K562 (cell line): ENCODE measurements at regions not wholly inside any gene's neighbourhood (a gene's known extent, or its start where the extent isn't known, plus 50 kb on each side); places are given as distances from the start of the nearest gene placed in this dataset.

Experiments used
- ATAC-seq: fragments of 200-7000 bp; cut with Tn5 transposase; 3 replicates; pipeline ENCODE4 v1.9.1; 2020; ENCODE audit warnings: moderate library complexity
- BruUV-seq: library from RNA; stranded (reverse); fragments of 400-500 nt; replicated peaks from 2 replicates; lab custom pipeline; 2021; lab: Mats Ljungman, UMichigan
- CTCF ChIA-PET: fragments of 300-600 bp; formaldehyde crosslinking; extraction: SDS; loops from one replicate; lab custom pipeline; 2021; ENCODE audit warnings: low intra/inter-chr PET ratio; lab: Yijun Ruan, JAX
- POLR2A ChIA-PET: fragments of 300-600, 350-650 bp; sonication (Branson Sonifier 250); formaldehyde crosslinking; extraction: SDS; loops from one replicate; lab custom pipeline; 2021; ENCODE audit warnings: antibody characterized with exemption, inconsistent platforms; lab: Yijun Ruan, JAX
- DNase-seq, 4 experiments: peaks; one replicate each; pipeline versions ENCODE4 v3.0.0 to v3.0.0-alpha.2; 2011 to 2018; ENCODE audit warnings: low spot score in 3 of 4, mixed read lengths in 3 of 4; ENCODE audit errors: extremely low read depth in 1 of 4
- FAIRE-seq: peaks from 2 replicates; lab custom pipeline; 2011; peaks lifted over from hg19 to GRCh38; lab: Jason Lieb, UNC
- H2AFZ ChIP-seq: 2 replicates; pipeline ENCODE4 v1.6.0; 2011; ENCODE audit warnings: low read depth, low read length, control low read depth, inconsistent platforms
- H3K27ac ChIP-seq: fragments of 200-600 bp; 3 replicates; pipeline ENCODE4 v1.8.0; 2011; ENCODE audit warnings: low read depth, mild to moderate bottlenecking, control low read depth, inconsistent platforms, low read length, moderate library complexity, mixed read lengths; ENCODE audit errors: extremely low read depth
- H3K27me3 ChIP-seq, 2 experiments: fragments of 300-600 bp in 1 of 2; 2 replicates in 1 of 2; 3 replicates in 1 of 2; pipeline versions ENCODE4 v1.6.0 to v1.8.0; 2011; ENCODE audit warnings: inconsistent platforms in 2 of 2, low read length in 2 of 2, mild to moderate bottlenecking in 1 of 2, mixed read lengths in 1 of 2, moderate library complexity in 1 of 2; ENCODE audit not compliant: control insufficient read depth in 2 of 2, insufficient read depth in 2 of 2
- H3K36me3 ChIP-seq: fragments of 300-600 bp; 3 replicates; pipeline ENCODE4 v1.8.0; 2011; ENCODE audit warnings: mild to moderate bottlenecking, low read length, inconsistent platforms; ENCODE audit not compliant: control insufficient read depth, insufficient read depth
- H3K4me1 ChIP-seq, 2 experiments: fragments of 200-600 bp in 1 of 2; replicated peaks in 1 of 2; 2 replicates in 1 of 2; 3 replicates in 1 of 2; pipeline versions ENCODE4 v1.5.1 to v1.8.0; 2011; ENCODE audit warnings: inconsistent platforms in 2 of 2, low read length in 2 of 2, mild to moderate bottlenecking in 1 of 2, mixed read lengths in 1 of 2, moderate library complexity in 1 of 2; ENCODE audit not compliant: control insufficient read depth in 2 of 2, insufficient read depth in 2 of 2
- H3K4me2 ChIP-seq: 2 replicates; pipeline ENCODE4 v1.6.1; 2011; ENCODE audit warnings: low read length, control low read depth, inconsistent platforms, mixed read lengths; ENCODE audit not compliant: insufficient read depth
- H3K4me3 ChIP-seq: fragments of 200-600 bp; sonication (generic), shearing (Covaris generic); 2 replicates; pipeline ENCODE4 v1.5.1; 2016; ENCODE audit warnings: control low read depth, inconsistent platforms
- H3K79me2 ChIP-seq: fragments of 200-600 bp; 3 replicates; pipeline ENCODE4 v1.8.0; 2011; ENCODE audit warnings: low read length, inconsistent platforms; ENCODE audit not compliant: control insufficient read depth, insufficient read depth
- H3K9ac ChIP-seq, 2 experiments: 2 replicates each; pipeline versions ENCODE4 v1.6.0 to v1.6.1; 2011; ENCODE audit warnings: low read depth in 2 of 2, low read length in 2 of 2, control low read depth in 1 of 2, inconsistent platforms in 1 of 2, mild to moderate bottlenecking in 1 of 2, mixed read lengths in 1 of 2; ENCODE audit not compliant: insufficient read depth in 1 of 2
- H3K9me1 ChIP-seq: one replicate; pipeline ENCODE4 v1.6.0; 2011; ENCODE audit warnings: inconsistent platforms, mild to moderate bottlenecking, low read length, moderate library complexity; ENCODE audit not compliant: control insufficient read depth, insufficient read depth
- H3K9me3 ChIP-seq: replicated peaks from 2 replicates; pipeline ENCODE4 v1.5.1; 2011; ENCODE audit warnings: low read depth, low read length, inconsistent platforms; ENCODE audit not compliant: control insufficient read depth, insufficient read depth
- H4K20me1 ChIP-seq: replicated peaks from 2 replicates; pipeline ENCODE4 v1.6.1; 2011; ENCODE audit warnings: low read length, inconsistent platforms, mixed read lengths; ENCODE audit not compliant: control insufficient read depth, insufficient read depth
- CBX1 ChIP-seq: sonication (generic); IDR thresholded peaks from 2 replicates; pipeline ENCODE4 v1.6.1; 2016; ENCODE audit warnings: antibody characterized with exemption, low read depth, mild to moderate bottlenecking
- EZH2 ChIP-seq: IDR thresholded peaks from 2 replicates; pipeline ENCODE4 v1.6.1; 2012; ENCODE audit warnings: low read depth, mild to moderate bottlenecking, inconsistent platforms, low read length, borderline replicate concordance
- HNRNPH1 ChIP-seq: fragments of 200-400 bp; formaldehyde crosslinking; optimal IDR thresholded peaks from 2 replicates; pipeline ENCODE3; 2017; ENCODE audit warnings: low read depth, mild to moderate bottlenecking, low read length, moderate library complexity
- MTA3 ChIP-seq: fragments of 450-650 bp; formaldehyde crosslinking; IDR thresholded peaks from 2 replicates; pipeline ENCODE4 v1.6.1; 2017; ENCODE audit warnings: mild to moderate bottlenecking, borderline replicate concordance
- NBN ChIP-seq: fragments of 450-650 bp; IDR thresholded peaks from 2 replicates; pipeline ENCODE4 v1.6.1; 2016; ENCODE audit warnings: low read depth, mild to moderate bottlenecking
- NR2C2 ChIP-seq, 2 experiments: fragments of 200-800 bp in 1 of 2; sonication (Bioruptor generic) in 1 of 2; sonication (generic) in 1 of 2; formaldehyde crosslinking in 1 of 2; IDR thresholded peaks; 2 replicates each; pipeline versions ENCODE4 v1.6.1 to v1.8.0; 2016 to 2022; ENCODE audit warnings: mild to moderate bottlenecking in 1 of 2, missing compliant biosample characterization in 1 of 2, missing genetic modification characterization in 1 of 2, missing genetic modification reagents in 1 of 2
- PTRF ChIP-seq: fragments of 450-650 bp; IDR thresholded peaks from 2 replicates; pipeline ENCODE4 v1.6.1; 2016; ENCODE audit warnings: mild to moderate bottlenecking, missing genetic modification characterization, missing compliant biosample characterization
- SPI1 ChIP-seq: IDR thresholded peaks from 2 replicates; pipeline ENCODE4 v1.6.1; 2011; ENCODE audit warnings: low read depth, low read length, control low read depth, borderline replicate concordance
- ZFX ChIP-seq: sonication (generic); formaldehyde crosslinking; IDR thresholded peaks from 2 replicates; pipeline ENCODE4 v1.8.0; 2022; ENCODE audit warnings: mild to moderate bottlenecking, missing genetic modification reagents, moderate library complexity
- ZNF3 ChIP-seq: fragments of 250-450 bp; sonication (Bioruptor Pico); IDR thresholded peaks from 2 replicates; pipeline ENCODE4 v1.5.0; 2021; ENCODE audit warnings: mild to moderate bottlenecking, moderate library complexity
- WGBS: fragments of 100-300 bp; shearing (Covaris generic); methylation state at CpG from one replicate; pipeline ENCODE4 v1.1.6; 2016; ENCODE audit warnings: low coverage, mixed read lengths; ENCODE audit not compliant: insufficient coverage; ENCODE audit errors: missing lambda C conversion rate; 5-methylcytosine and 5-hydroxymethylcytosine counted together
- in situ Hi-C: fragments of 300-500 bp; cut with MboI; formaldehyde crosslinking; loops from 4 replicates; pipeline ENCODE4 v1.15.0; 2018; ENCODE audit warnings: inconsistent platforms, mixed read lengths
- intact Hi-C: fragments of 100-400 bp; cut with micrococcal nuclease; formaldehyde crosslinking; loops from 2 replicates; pipeline ENCODE4 v1.14.2; 2022
- TF ChIP-seq, protein P1 (sequence below): fragments of 450-650 bp; IDR thresholded peaks from 2 replicates; pipeline ENCODE4 v1.7.0; 2016; ENCODE audit warnings: borderline replicate concordance

DNA sequence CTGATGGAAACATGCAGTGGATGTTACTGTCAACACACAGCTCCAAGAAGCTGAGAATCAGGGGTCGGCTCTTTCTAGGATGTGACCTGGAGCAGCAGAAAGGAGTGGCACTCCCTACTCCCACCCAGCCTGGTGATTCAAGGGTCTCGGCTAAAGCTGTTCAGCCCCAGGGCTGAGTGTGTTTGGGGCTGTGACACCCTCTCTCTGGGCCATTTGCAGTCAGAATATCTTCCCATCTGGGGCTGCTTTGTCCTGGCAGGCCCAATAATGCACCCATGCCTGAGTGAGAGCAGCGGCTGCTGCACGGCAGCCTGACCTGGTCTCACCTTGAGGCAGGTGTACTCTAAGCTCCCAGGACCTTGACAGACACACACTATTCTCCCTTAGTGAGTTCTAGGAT is 52.5 kb upstream of the AJAP1 start:
- WGBS: 1% methylated on average over 4 of the region's 4 CpGs
- DNase-seq: no peak
- ATAC-seq: no peak
- BruUV-seq: no TSS peak
- no peak for FAIRE-seq
- no peak overlapping the region for H3K9ac ChIP-seq
- no peaks in the 10 kb centered on the region for H3K4me1 ChIP-seq
- H2AFZ ChIP-seq: no peak overlapping the region
- H3K27me3 ChIP-seq: peaks cover 5 to 43% of the 10 kb centered on the region in 2 experiments; a peak in 3 of 5 replicates
- H3K9me1 ChIP-seq: no peaks in the 10 kb centered on the region
- H3K4me2 ChIP-seq: no peak overlapping the region
- no peaks in the 10 kb centered on the region for H3K79me2 ChIP-seq
- no peak overlapping the region for H3K27ac ChIP-seq
- in situ Hi-C loops: no loop called here
- H3K4me3 ChIP-seq: no peak overlapping the region
- intact Hi-C loops: no loop called here
- H4K20me1 ChIP-seq: no peaks in the 10 kb centered on the region
- no peak for TF ChIP-seq CBX1
- TF ChIP-seq SPI1: no peak
- no peak for TF ChIP-seq MTA3
- TF ChIP-seq NBN: no peak
- TF ChIP-seq PTRF (tag): no peak
- TF ChIP-seq NR2C2 (CRISPR knock-in tag; IDR thresholded peaks at IDR 0.05): no peak
- TF ChIP-seq NR2C2 (tag; IDR thresholded peaks at IDR 0.05): no peak
- no peak for TF ChIP-seq EZH2
- TF ChIP-seq HNRNPH1: no peak
- TF ChIP-seq ZNF3: no peak
- TF ChIP-seq, protein P1, sequence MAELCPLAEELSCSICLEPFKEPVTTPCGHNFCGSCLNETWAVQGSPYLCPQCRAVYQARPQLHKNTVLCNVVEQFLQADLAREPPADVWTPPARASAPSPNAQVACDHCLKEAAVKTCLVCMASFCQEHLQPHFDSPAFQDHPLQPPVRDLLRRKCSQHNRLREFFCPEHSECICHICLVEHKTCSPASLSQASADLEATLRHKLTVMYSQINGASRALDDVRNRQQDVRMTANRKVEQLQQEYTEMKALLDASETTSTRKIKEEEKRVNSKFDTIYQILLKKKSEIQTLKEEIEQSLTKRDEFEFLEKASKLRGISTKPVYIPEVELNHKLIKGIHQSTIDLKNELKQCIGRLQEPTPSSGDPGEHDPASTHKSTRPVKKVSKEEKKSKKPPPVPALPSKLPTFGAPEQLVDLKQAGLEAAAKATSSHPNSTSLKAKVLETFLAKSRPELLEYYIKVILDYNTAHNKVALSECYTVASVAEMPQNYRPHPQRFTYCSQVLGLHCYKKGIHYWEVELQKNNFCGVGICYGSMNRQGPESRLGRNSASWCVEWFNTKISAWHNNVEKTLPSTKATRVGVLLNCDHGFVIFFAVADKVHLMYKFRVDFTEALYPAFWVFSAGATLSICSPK: no peak
- no peak for TF ChIP-seq ZFX (CRISPR knock-in tag)
- ChIA-PET POLR2A (no interaction called here), CTCF (no interaction called here)
- no peaks in the 10 kb centered on the region for H3K36me3 ChIP-seq
- H3K9me3 ChIP-seq: no peaks in the 10 kb centered on the region
